Endothelial cell of umbilical vein (primary cell): ENCODE measurements at regions not wholly inside any gene's neighbourhood (a gene's known extent, or its start where the extent isn't known, plus 50 kb on each side); places are given as distances from the start of the nearest gene placed in this dataset.

Experiments
- CTCF ChIP-seq, 2 donors: IDR thresholded peaks; 1 replicate in 1 of 2; 2 replicates in 1 of 2; pipeline ENCODE4 v1.5.1; 2011; ENCODE audit warnings: low read length in 2 of 2, mild to moderate bottlenecking in 2 of 2, moderate library complexity in 2 of 2, control low read depth in 1 of 2, inconsistent platforms in 1 of 2, low read depth in 1 of 2; ENCODE audit not compliant: insufficient read depth in 1 of 2; ENCODE audit errors: extremely low read depth in 1 of 2
- EZH2 ChIP-seq: IDR thresholded peaks from 2 replicates; pipeline ENCODE4 v1.6.1; 2012; ENCODE audit warnings: borderline replicate concordance, low read depth, mild to moderate bottlenecking, moderate library complexity, low read length, inconsistent platforms; ENCODE audit not compliant: severe bottlenecking
- FOS ChIP-seq: IDR thresholded peaks from 2 replicates; pipeline ENCODE4 v1.6.1; 2011; ENCODE audit warnings: mild to moderate bottlenecking, low read length, moderate library complexity, borderline replicate concordance; ENCODE audit not compliant: insufficient read depth
- GATA2 ChIP-seq: IDR thresholded peaks from 2 replicates; pipeline ENCODE4 v1.7.0; 2011; ENCODE audit warnings: low read depth, mild to moderate bottlenecking, moderate library complexity, mixed read lengths, low read length; ENCODE audit not compliant: insufficient read length, insufficient read depth
- JUN ChIP-seq: IDR thresholded peaks from 2 replicates; pipeline ENCODE4 v1.6.1; 2011; ENCODE audit warnings: borderline replicate concordance, low read depth; ENCODE audit not compliant: insufficient read length, insufficient read depth
- MAX ChIP-seq: IDR thresholded peaks from 2 replicates; pipeline ENCODE4 v1.6.1; 2011; ENCODE audit not compliant: insufficient read depth, insufficient read length
- POLR2A ChIP-seq: IDR thresholded peaks from 2 replicates; pipeline ENCODE4 v1.6.1; 2012; ENCODE audit warnings: low read depth, mild to moderate bottlenecking, control low read depth, low read length
- POLR2AphosphoS5 ChIP-seq: IDR thresholded peaks from 2 replicates; pipeline ENCODE4 v1.6.1; 2012; ENCODE audit warnings: low read depth, mild to moderate bottlenecking, control low read depth, low read length, moderate library complexity; ENCODE audit not compliant: insufficient read depth

GRCh38 chr13:72039126-72039525 lies 172.1 kb upstream of the DACH1 start:
- no peak for TF ChIP-seq CTCF (IDR thresholded peaks at IDR 0.05; ENCODE audit: extremely low read depth in 1 of 2, insufficient read depth in 1 of 2, low read depth in 1 of 2, low read length in 2 of 2)
- no peak for TF ChIP-seq MAX
- TF ChIP-seq GATA2, result no peak
- TF ChIP-seq EZH2, result no peak
- TF ChIP-seq POLR2AphosphoS5, result no peak
- TF ChIP-seq POLR2A, result no peak
- TF ChIP-seq FOS, result no peak
- TF ChIP-seq JUN, result no peak
